PC-9 (cell line): ENCODE measurements at regions not wholly inside any gene's neighbourhood (a gene's known extent, or its start where the extent isn't known, plus 50 kb on each side); places are given as distances from the start of the nearest gene placed in this dataset.

ENCODE experiments used
- BruUV-seq: library from RNA; stranded (reverse); fragments of 400-500 nt; replicated peaks from 2 replicates; lab custom pipeline; 2021; lab: Mats Ljungman, UMichigan
- CTCF ChIA-PET: fragments of 300-600 bp; sonication (Branson Sonifier 250); formaldehyde crosslinking; loops from one replicate; lab custom pipeline; 2022; ENCODE audit warnings: antibody characterized with exemption; lab: Charles Lee
- POLR2A ChIA-PET: fragments of 300-600 bp; sonication (Branson Sonifier 250); formaldehyde crosslinking; loops from one replicate; lab custom pipeline; 2022; ENCODE audit warnings: antibody characterized with exemption; ENCODE audit not compliant: unreplicated experiment; lab: Charles Lee
- DNase-seq, 2 experiments: peaks; one replicate each; pipeline versions ENCODE4 v3.0.0 to v3.0.0-alpha.2; 2015 to 2022; ENCODE audit warnings: mixed read lengths in 1 of 2
- H2AFZ ChIP-seq: fragments of 200-600 bp; sonication (generic); 2 replicates; pipeline ENCODE4 v1.8.1; 2017; ENCODE audit warnings: antibody characterized with exemption
- H3F3A ChIP-seq: fragments of 200-600 bp; sonication (generic); 2 replicates; pipeline ENCODE4 v1.8.1; 2017; ENCODE audit warnings: antibody characterized with exemption, mild to moderate bottlenecking, low read depth; ENCODE audit not compliant: insufficient read depth
- H3K27ac ChIP-seq: fragments of 200-600 bp; sonication (generic); 2 replicates; pipeline ENCODE4 v1.6.1; 2016; ENCODE audit warnings: mixed run types
- H3K27me3 ChIP-seq: fragments of 200-600 bp; sonication (generic); 2 replicates; pipeline ENCODE4 v1.6.1; 2016; ENCODE audit warnings: low read depth, mixed run types; ENCODE audit not compliant: insufficient read depth
- H3K36me3 ChIP-seq: fragments of 200-600 bp; sonication (generic); 2 replicates; pipeline ENCODE4 v1.6.1; 2016; ENCODE audit warnings: low read depth, mixed run types
- H3K4me1 ChIP-seq: fragments of 200-600 bp; sonication (generic); replicated peaks from 2 replicates; pipeline ENCODE4 v1.6.1; 2016; ENCODE audit warnings: mixed run types; ENCODE audit not compliant: insufficient read depth
- H3K4me2 ChIP-seq: fragments of 200-600 bp; sonication (generic); 2 replicates; pipeline ENCODE4 v1.6.1; 2017; ENCODE audit warnings: mixed run types
- H3K4me3 ChIP-seq: fragments of 200-600 bp; sonication (generic); 2 replicates; pipeline ENCODE4 v1.6.1; 2016; ENCODE audit warnings: mixed run types
- H3K79me2 ChIP-seq: fragments of 200-600 bp; sonication (generic); 2 replicates; pipeline ENCODE4 v1.6.1; 2017; ENCODE audit warnings: low read depth, mixed run types
- H3K9me2 ChIP-seq: fragments of 200-600 bp; sonication (generic); 2 replicates; pipeline ENCODE4 v1.8.1; 2017; ENCODE audit warnings: mild to moderate bottlenecking; ENCODE audit not compliant: insufficient read depth
- H3K9me3 ChIP-seq: fragments of 200-600 bp; sonication (generic); 2 replicates; pipeline ENCODE4 v1.8.1; 2016; ENCODE audit warnings: low read depth; ENCODE audit not compliant: insufficient read depth
- H4K20me1 ChIP-seq: fragments of 200-600 bp; sonication (generic); 2 replicates; pipeline ENCODE4 v1.8.1; 2017; ENCODE audit not compliant: insufficient read depth
- CTCF ChIP-seq: fragments of 200-600 bp; sonication (generic); conservative IDR thresholded peaks from 2 replicates; pipeline ENCODE4 v1.6.1; 2017; ENCODE audit warnings: mixed run types, antibody characterized with exemption, mild to moderate bottlenecking, moderate library complexity
- EZH2 ChIP-seq: fragments of 200-600 bp; sonication (generic); IDR thresholded peaks from 2 replicates; pipeline ENCODE4 v1.8.0; 2017; ENCODE audit warnings: antibody characterized with exemption, low read depth
- intact Hi-C: fragments of 100-400 bp; cut with micrococcal nuclease; formaldehyde crosslinking; loops from one replicate; pipeline ENCODE4 v1.10.0; 2022; ENCODE audit not compliant: unreplicated experiment

GRCh38 chr10:131832056-131832685 is 68.6 kb upstream of the PPP2R2D start:
- POLR2A ChIA-PET = no interaction called here
- Histone ChIP-seq H3F3A (no peaks in the 10 kb centered on the region), H3K9me3 (no peaks in the 10 kb centered on the region), H3K4me3 (no peak overlapping the region), H3K4me1 (no peaks in the 10 kb centered on the region), H3K4me2 (no peak overlapping the region), H3K9me2 (no peaks in the 10 kb centered on the region), H4K20me1 (no peaks in the 10 kb centered on the region), H3K79me2 (no peaks in the 10 kb centered on the region), H3K27me3 (peaks cover 66% of the 10 kb centered on the region), H2AFZ (no peak overlapping the region), H3K36me3 (no peaks in the 10 kb centered on the region), H3K27ac (no peak overlapping the region)
- no TSS peak for BruUV-seq
- intact Hi-C loops = no loop called here
- CTCF ChIA-PET = no interaction called here
- TF ChIP-seq EZH2 (no peak), CTCF (no peak)
- no peak for DNase-seq

- TF ChIP-seq EZH2 = no peak
- no peak for TF ChIP-seq CTCF
- DNase-seq = no peak
- H3K27me3 ChIP-seq = peaks cover 62% of the 10 kb centered on the region
- no peaks in the 10 kb centered on the region for H3F3A ChIP-seq
- no peaks in the 10 kb centered on the region for H3K79me2 ChIP-seq
- no peak overlapping the region for H3K4me3 ChIP-seq
- BruUV-seq = no TSS peak
- POLR2A ChIA-PET = no interaction called here
- no peaks in the 10 kb centered on the region for H4K20me1 ChIP-seq
- CTCF ChIA-PET = no interaction called here
- intact Hi-C loops = no loop called here
- H3K36me3 ChIP-seq = no peaks in the 10 kb centered on the region
- H3K9me3 ChIP-seq = no peaks in the 10 kb centered on the region
- H3K9me2 ChIP-seq = no peaks in the 10 kb centered on the region
- H3K27ac ChIP-seq = no peak overlapping the region
- H2AFZ ChIP-seq = no peak overlapping the region
- no peaks in the 10 kb centered on the region for H3K4me1 ChIP-seq
- H3K4me2 ChIP-seq = no peak overlapping the region
Measured at GRCh38 chr10:131833013-131833412, 67.8 kb upstream of the PPP2R2D start.

GRCh38 chr10:131833446-131834080 is 67.2 kb upstream of the PPP2R2D start:
- intact Hi-C loops = no loop called here
- Histone ChIP-seq H3K4me3 (no peak overlapping the region), H3K36me3 (no peaks in the 10 kb centered on the region), H3K4me2 (no peak overlapping the region), H3K27me3 (peaks cover 58% of the 10 kb centered on the region), H3K79me2 (no peaks in the 10 kb centered on the region), H2AFZ (no peak overlapping the region), H3K9me3 (no peaks in the 10 kb centered on the region), H3K4me1 (no peaks in the 10 kb centered on the region), H4K20me1 (no peaks in the 10 kb centered on the region), H3F3A (no peaks in the 10 kb centered on the region), H3K9me2 (no peaks in the 10 kb centered on the region), H3K27ac (no peak overlapping the region)
- ChIA-PET POLR2A (no interaction called here), CTCF (no interaction called here)
- BruUV-seq = no TSS peak
- no peak for TF ChIP-seq CTCF
- no peak for TF ChIP-seq EZH2
- no peak for DNase-seq
